AG09319 (cell line): ENCODE measurements at regions not wholly inside any gene's neighbourhood (a gene's known extent, or its start where the extent isn't known, plus 50 kb on each side); places are given as distances from the start of the nearest gene placed in this dataset.

Experiments
- DNase-seq: peaks from one replicate; pipeline ENCODE4 v3.0.0-alpha.2; 2010; ENCODE audit warnings: low read depth; ENCODE audit errors: extremely low read depth
- CTCF ChIP-seq: IDR thresholded peaks from 2 replicates; pipeline ENCODE4 v1.5.1; 2011; ENCODE audit warnings: low read depth, mild to moderate bottlenecking, inconsistent platforms, low read length, moderate library complexity

- DNase-seq = no peak
- no peak for TF ChIP-seq CTCF
Measured at GRCh38 chr1:234720709-234721441, 110.9 kb upstream of the IRF2BP2 start.

- DNase-seq = no peak
- no peak for TF ChIP-seq CTCF
Measured at GRCh38 chr1:234719454-234720251, 109.7 kb upstream of the IRF2BP2 start.

- TF ChIP-seq CTCF = no peak
- no peak for DNase-seq
Measured at GRCh38 chr1:234718496-234719453, 108.8 kb upstream of the IRF2BP2 start.

- no peak for TF ChIP-seq CTCF
- DNase-seq = no peak
Measured at GRCh38 chr1:234716908-234717375, 107.0 kb upstream of the IRF2BP2 start.

GRCh38 chr1:234715252-234716014 lies 105.5 kb upstream of the IRF2BP2 start:
- DNase-seq = no peak
- no peak for TF ChIP-seq CTCF

- TF ChIP-seq CTCF = no peak
- DNase-seq = no peak
Measured at GRCh38 chr1:234713859-234714258, 103.9 kb upstream of the IRF2BP2 start.
